B cell (primary cell): ENCODE measurements at regions not wholly inside any gene's neighbourhood (a gene's known extent, or its start where the extent isn't known, plus 50 kb on each side); places are given as distances from the start of the nearest gene placed in this dataset.
"Not testable (repeated sequence)": the region's sequence is repeated elsewhere in the genome, so short reads cannot be mapped to it uniquely, and the experiment has no call there.

Experiments used
- ATAC-seq: fragments of 200-7000 bp; cut with Tn5 transposase; one replicate; pipeline ENCODE4 v1.10.0; 2021; ENCODE audit warnings: low read depth, mild to moderate bottlenecking, moderate number of reproducible peaks, moderate library complexity
- CTCF ChIA-PET: fragments of 350-600 bp; sonication (Branson Sonifier 250); formaldehyde crosslinking; loops from one replicate; lab custom pipeline; 2021; ENCODE audit warnings: antibody characterized with exemption, inconsistent platforms; lab: Charles Lee
- POLR2A ChIA-PET: fragments of 350-600 bp; sonication (Branson Sonifier 250); formaldehyde crosslinking; loops from one replicate; lab custom pipeline; 2021; ENCODE audit warnings: antibody characterized with exemption; lab: Charles Lee
- DNase-seq: peaks from one replicate; pipeline ENCODE4 v3.0.0; 2013
- H2AFZ ChIP-seq: 2 replicates; pipeline ENCODE4 v1.6.1; 2012; ENCODE audit warnings: mild to moderate bottlenecking, low read depth, low read length; ENCODE audit not compliant: insufficient read depth, poor library complexity, severe bottlenecking
- H3K27ac ChIP-seq, 2 donors: 1 replicate in 1 of 2; 2 replicates in 1 of 2; pipeline ENCODE4 v1.5.1; 2012 to 2013; ENCODE audit warnings: low read length in 2 of 2, mild to moderate bottlenecking in 2 of 2, moderate library complexity in 1 of 2
- H3K27me3 ChIP-seq, 4 experiments: fragments of 200-600 bp in 1 of 4; sonication (generic) in 1 of 4; replicated peaks in 1 of 4; 1 replicate in 2 of 4; 2 replicates in 2 of 4; pipeline versions ENCODE4 v1.6.1 to v1.7.0; 2013 to 2016; ENCODE audit warnings: low read length in 3 of 4, mild to moderate bottlenecking in 2 of 4, mixed read lengths in 1 of 4, moderate library complexity in 1 of 4; ENCODE audit not compliant: insufficient read depth in 4 of 4, control insufficient read depth in 3 of 4; ENCODE audit errors: control extremely low read depth in 1 of 4
- H3K36me3 ChIP-seq, 2 experiments: replicated peaks in 1 of 2; 1 replicate in 1 of 2; 2 replicates in 1 of 2; pipeline versions ENCODE4 v1.6.1 to v1.7.1; 2013; ENCODE audit warnings: low read length in 1 of 2; ENCODE audit not compliant: insufficient read depth in 2 of 2, control insufficient read depth in 1 of 2; ENCODE audit errors: control extremely low read depth in 1 of 2, extremely low read depth in 1 of 2
- H3K4me1 ChIP-seq, 2 donors: fragments of 200-600 bp in 1 of 2; sonication (generic) in 1 of 2; 1 replicate in 1 of 2; 2 replicates in 1 of 2; pipeline versions ENCODE4 v1.5.1 to v1.6.1; 2013 to 2017; ENCODE audit warnings: low read length in 2 of 2; ENCODE audit not compliant: control insufficient read depth in 2 of 2, insufficient read depth in 2 of 2
- H3K4me2 ChIP-seq: replicated peaks from 2 replicates; pipeline ENCODE3; 2012; ENCODE audit warnings: mild to moderate bottlenecking, low read depth, low read length; ENCODE audit not compliant: poor library complexity, severe bottlenecking
- H3K4me3 ChIP-seq, 5 experiments: fragments of 200-600 bp in 1 of 5; sonication (generic) in 1 of 5; 1 replicate in 3 of 5; 2 replicates in 2 of 5; pipeline versions ENCODE4 v1.5.1 to v1.7.0; 2011 to 2016; ENCODE audit warnings: low read length in 4 of 5, mild to moderate bottlenecking in 4 of 5, low read depth in 2 of 5, control low read depth in 1 of 5, moderate library complexity in 1 of 5; ENCODE audit not compliant: insufficient read depth in 1 of 5; ENCODE audit errors: control extremely low read depth in 1 of 5, extremely low read depth in 1 of 5
- H3K79me2 ChIP-seq: fragments of 200-600 bp; sonication (generic); one replicate; pipeline ENCODE4 v1.6.0; 2016; ENCODE audit warnings: low read length; ENCODE audit not compliant: control insufficient read depth, insufficient read depth
- H3K9ac ChIP-seq: fragments of 200-600 bp; sonication (generic); 2 replicates; pipeline ENCODE4 v1.6.1; 2017; ENCODE audit warnings: mild to moderate bottlenecking, low read length, moderate library complexity
- H3K9me3 ChIP-seq, 3 donors: one replicate each; pipeline versions ENCODE4 v1.6.1 to v1.7.1; 2013; ENCODE audit warnings: low read length in 2 of 3; ENCODE audit not compliant: control insufficient read depth in 2 of 3, insufficient read depth in 1 of 3; ENCODE audit errors: control extremely low read depth in 1 of 3
- H4K20me1 ChIP-seq: 2 replicates; pipeline ENCODE4 v1.6.0; 2012; ENCODE audit warnings: mild to moderate bottlenecking, low read length; ENCODE audit not compliant: insufficient read depth, control insufficient read depth, poor library complexity, severe bottlenecking
- H3K27ac Mint-ChIP-seq: one replicate; pipeline ENCODE4 v1.8.0; 2021; ENCODE audit warnings: mixed read lengths
- H3K27me3 Mint-ChIP-seq: one replicate; pipeline ENCODE4 v1.8.0; 2021; ENCODE audit warnings: mixed read lengths
- H3K4me1 Mint-ChIP-seq: one replicate; pipeline ENCODE4 v1.8.0; 2021; ENCODE audit warnings: mixed read lengths
- H3K4me3 Mint-ChIP-seq: one replicate; pipeline ENCODE4 v1.8.0; 2021; ENCODE audit warnings: mixed read lengths
- H3K9me3 Mint-ChIP-seq: one replicate; pipeline ENCODE4 v1.8.0; 2022; ENCODE audit warnings: mixed read lengths; ENCODE audit not compliant: insufficient read depth
- EZH2 ChIP-seq: IDR thresholded peaks from 2 replicates; pipeline ENCODE4 v1.6.1; 2012; ENCODE audit warnings: borderline replicate concordance, low read depth, mild to moderate bottlenecking, moderate library complexity, low read length; ENCODE audit not compliant: insufficient read depth, poor library complexity, severe bottlenecking
- WGBS: methylation state at CpG from one replicate; pipeline ENCODE4 v1.1.5; 2013; ENCODE audit warnings: missing lambda C conversion rate; ENCODE audit not compliant: insufficient coverage; 5-methylcytosine and 5-hydroxymethylcytosine counted together
- intact Hi-C: fragments of 100-400 bp; cut with micrococcal nuclease; formaldehyde crosslinking; loops from one replicate; pipeline ENCODE4 v1.10.0; 2022
- TF ChIP-seq, protein P1 (sequence below): fragments of 200-600 bp; IDR thresholded peaks from one replicate; pipeline ENCODE4 v1.8.0; 2022; ENCODE audit warnings: antibody characterized with exemption, mild to moderate bottlenecking

- Mint-ChIP-seq H3K27ac (no peak overlapping the region), H3K27me3 (no peaks in the 10 kb centered on the region), H3K4me3 (no peak overlapping the region), H3K9me3 (peaks cover 2% of the 10 kb centered on the region), H3K4me1 (no peaks in the 10 kb centered on the region)
- H3K79me2 ChIP-seq = no peaks in the 10 kb centered on the region
- no peak for TF ChIP-seq EZH2
- TF ChIP-seq, protein P1, sequence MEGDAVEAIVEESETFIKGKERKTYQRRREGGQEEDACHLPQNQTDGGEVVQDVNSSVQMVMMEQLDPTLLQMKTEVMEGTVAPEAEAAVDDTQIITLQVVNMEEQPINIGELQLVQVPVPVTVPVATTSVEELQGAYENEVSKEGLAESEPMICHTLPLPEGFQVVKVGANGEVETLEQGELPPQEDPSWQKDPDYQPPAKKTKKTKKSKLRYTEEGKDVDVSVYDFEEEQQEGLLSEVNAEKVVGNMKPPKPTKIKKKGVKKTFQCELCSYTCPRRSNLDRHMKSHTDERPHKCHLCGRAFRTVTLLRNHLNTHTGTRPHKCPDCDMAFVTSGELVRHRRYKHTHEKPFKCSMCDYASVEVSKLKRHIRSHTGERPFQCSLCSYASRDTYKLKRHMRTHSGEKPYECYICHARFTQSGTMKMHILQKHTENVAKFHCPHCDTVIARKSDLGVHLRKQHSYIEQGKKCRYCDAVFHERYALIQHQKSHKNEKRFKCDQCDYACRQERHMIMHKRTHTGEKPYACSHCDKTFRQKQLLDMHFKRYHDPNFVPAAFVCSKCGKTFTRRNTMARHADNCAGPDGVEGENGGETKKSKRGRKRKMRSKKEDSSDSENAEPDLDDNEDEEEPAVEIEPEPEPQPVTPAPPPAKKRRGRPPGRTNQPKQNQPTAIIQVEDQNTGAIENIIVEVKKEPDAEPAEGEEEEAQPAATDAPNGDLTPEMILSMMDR = no peak
- H3K4me3 ChIP-seq = no peak overlapping the region
- no peak overlapping the region for H2AFZ ChIP-seq
- ChIA-PET CTCF (no interaction called here), POLR2A (no interaction called here)
- no peaks in the 10 kb centered on the region for H3K9me3 ChIP-seq
- no peaks in the 10 kb centered on the region for H3K27me3 ChIP-seq
- H4K20me1 ChIP-seq = no peaks in the 10 kb centered on the region
- DNase-seq (no peak), ATAC-seq (no peak)
- no peaks in the 10 kb centered on the region for H3K4me1 ChIP-seq
- no peak overlapping the region for H3K27ac ChIP-seq
- intact Hi-C loops = no loop called here
- no peaks in the 10 kb centered on the region for H3K36me3 ChIP-seq
- no peak overlapping the region for H3K4me2 ChIP-seq
- no CpG with 5 or more reads among the region's 1 CpG for WGBS
- no peak overlapping the region for H3K9ac ChIP-seq
Measured at GRCh38 chr2:116820986-116821385, 993.5 kb upstream of the DDX18 start.

DNA sequence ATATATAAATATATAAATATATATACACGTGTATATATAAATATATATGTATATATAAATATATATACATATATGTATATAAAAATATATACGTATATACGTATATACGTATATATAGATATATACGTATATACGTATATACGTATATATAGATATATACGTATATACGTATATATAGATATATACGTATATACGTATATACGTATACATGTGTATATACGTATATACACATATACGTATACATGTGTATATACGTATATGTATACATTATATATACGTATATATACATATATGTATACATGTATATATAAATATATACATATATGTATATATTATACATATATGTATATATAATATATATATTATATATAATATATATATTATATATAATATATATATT, 984.9 kb upstream of the DDX18 start:
- no CpG with 5 or more reads among the region's 16 CpGs for WGBS
- intact Hi-C loops = not testable (repeated sequence)

More for the DNA sequence above, 984.9 kb upstream of the DDX18 start:
- H3K4me3 Mint-ChIP-seq, H3K27ac Mint-ChIP-seq, ATAC-seq, POLR2A ChIA-PET, CTCF ChIA-PET, H3K9me3 ChIP-seq, DNase-seq, H3K4me1 ChIP-seq, H4K20me1 ChIP-seq, H3K4me2 ChIP-seq, H3K36me3 ChIP-seq, H3K27me3 ChIP-seq, H3K4me3 ChIP-seq, H2AFZ ChIP-seq, H3K27me3 Mint-ChIP-seq, H3K79me2 ChIP-seq, H3K9me3 Mint-ChIP-seq, H3K4me1 Mint-ChIP-seq, H3K9ac ChIP-seq, H3K27ac ChIP-seq: not testable (repeated sequence)
